Kidney epithelial cell (primary cell): ENCODE measurements at regions not wholly inside any gene's neighbourhood (a gene's known extent, or its start where the extent isn't known, plus 50 kb on each side); places are given as distances from the start of the nearest gene placed in this dataset.

Experiments
- DNase-seq: peaks from one replicate; pipeline ENCODE4 v3.0.0-alpha.2; 2010; ENCODE audit warnings: low read depth
- H3K27me3 ChIP-seq: 2 replicates; pipeline ENCODE4 v1.6.0; 2011; ENCODE audit warnings: low read length; ENCODE audit not compliant: control insufficient read depth, insufficient read depth
- H3K36me3 ChIP-seq: 2 replicates; pipeline ENCODE4 v1.5.1; 2011; ENCODE audit warnings: low read length; ENCODE audit not compliant: control insufficient read depth, insufficient read depth
- H3K4me3 ChIP-seq: 2 replicates; pipeline ENCODE4 v1.5.1; 2011; ENCODE audit warnings: low read depth, mild to moderate bottlenecking, control low read depth, low read length
- CTCF ChIP-seq: IDR thresholded peaks from 2 replicates; pipeline ENCODE4 v1.5.1; 2011; ENCODE audit warnings: mild to moderate bottlenecking, moderate library complexity, low read length, control low read depth, inconsistent platforms; ENCODE audit not compliant: insufficient read depth, poor library complexity, severe bottlenecking

DNA sequence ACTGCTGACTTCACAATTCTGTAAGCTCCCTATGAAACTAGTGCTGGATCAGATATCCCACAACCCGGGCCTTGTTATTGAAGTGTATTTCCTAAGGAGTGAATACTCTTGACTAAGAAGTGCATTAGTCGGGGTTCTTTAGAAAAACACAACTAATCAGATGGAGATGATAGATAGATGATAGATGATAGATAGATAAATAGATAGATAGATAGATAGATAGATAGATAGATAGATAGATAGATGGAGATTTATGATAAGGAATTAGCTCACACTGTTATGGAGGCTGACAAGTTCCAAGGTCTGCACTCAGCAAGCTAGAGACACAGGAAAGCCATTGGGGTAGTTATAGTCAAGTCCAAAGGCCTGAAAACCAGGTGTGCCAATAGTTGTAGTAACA lies 214.6 kb upstream of the COX7C start:
- no peak for DNase-seq
- no peaks in the 10 kb centered on the region for H3K36me3 ChIP-seq
- H3K27me3 ChIP-seq: no peaks in the 10 kb centered on the region
- H3K4me3 ChIP-seq: no peak overlapping the region
- no peak for TF ChIP-seq CTCF

DNA sequence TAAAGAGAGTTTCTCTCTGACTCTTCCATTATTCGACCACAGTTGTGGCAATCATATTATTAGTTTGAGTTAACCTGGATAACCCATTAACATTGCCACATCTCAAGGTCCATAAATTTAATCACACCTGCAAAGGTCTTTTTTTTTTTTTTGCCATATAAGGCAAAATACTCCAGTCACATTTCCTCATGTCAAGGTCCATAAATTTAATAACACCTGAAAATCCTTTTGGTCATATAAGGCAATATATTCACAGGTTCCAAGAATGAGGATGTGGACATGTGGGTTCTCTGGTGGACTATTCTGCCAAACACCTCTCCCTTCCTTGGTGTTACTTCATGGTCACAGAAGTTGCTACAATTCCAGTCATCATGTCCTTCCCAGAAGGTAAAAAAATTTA lies 213.5 kb upstream of the COX7C start:
- Histone ChIP-seq H3K27me3 (no peaks in the 10 kb centered on the region), H3K36me3 (no peaks in the 10 kb centered on the region), H3K4me3 (no peak overlapping the region)
- no peak for DNase-seq
- no peak for TF ChIP-seq CTCF

DNA sequence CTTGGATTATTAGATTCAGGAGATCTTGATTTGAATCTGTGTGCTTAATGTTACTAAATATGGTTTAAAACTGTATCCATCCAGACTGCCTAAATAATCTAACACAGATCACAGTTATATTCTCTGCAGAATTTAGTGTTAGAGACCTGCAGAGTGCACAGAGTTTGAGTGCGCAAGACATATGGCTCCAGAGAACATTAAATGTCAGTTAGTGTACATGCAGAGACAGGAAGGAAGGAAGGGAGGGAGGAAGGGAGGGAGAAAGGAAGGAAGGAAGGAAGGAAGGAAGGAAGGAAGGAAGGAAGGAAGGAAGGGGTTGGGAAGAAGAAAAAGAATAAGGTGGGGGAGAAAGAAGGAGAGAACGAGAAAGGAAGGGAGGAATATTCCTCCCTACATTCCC lies 210.0 kb upstream of the COX7C start:
- H3K27me3 ChIP-seq: no peaks in the 10 kb centered on the region
- no peak for TF ChIP-seq CTCF
- no peaks in the 10 kb centered on the region for H3K36me3 ChIP-seq
- no peak for DNase-seq
- no peak overlapping the region for H3K4me3 ChIP-seq

- no peak for TF ChIP-seq CTCF
- no peaks in the 10 kb centered on the region for H3K36me3 ChIP-seq
- no peaks in the 10 kb centered on the region for H3K27me3 ChIP-seq
- no peak overlapping the region for H3K4me3 ChIP-seq
- DNase-seq: no peak
These were observed 206.1 kb upstream of the COX7C start for GRCh38 chr5:86411596-86411995.

DNA sequence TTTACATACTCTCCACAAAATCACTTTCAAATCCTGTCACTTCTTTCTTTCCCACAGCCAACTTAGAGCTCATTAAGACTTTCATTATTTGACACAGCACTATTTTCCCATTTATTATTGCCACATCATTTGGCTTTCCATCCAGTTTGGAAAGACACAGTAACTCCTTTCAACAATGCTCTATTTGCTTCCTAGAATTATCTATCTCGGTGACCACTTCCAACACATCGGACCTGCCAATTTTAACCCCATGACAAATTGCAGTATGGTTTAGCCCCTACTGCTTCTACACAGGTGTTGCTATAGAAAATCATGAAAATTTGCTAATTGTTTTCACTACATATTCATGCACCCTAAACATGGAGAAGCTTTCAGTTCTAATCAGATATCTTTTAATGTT lies 190.6 kb upstream of the COX7C start:
- TF ChIP-seq CTCF: no peak
- Histone ChIP-seq H3K4me3 (no peak overlapping the region), H3K27me3 (no peaks in the 10 kb centered on the region)

GRCh38 chr5:86439593-86440110 lies 178.1 kb upstream of the COX7C start:
- no peak for TF ChIP-seq CTCF
- no peak for DNase-seq
- no peak overlapping the region for H3K4me3 ChIP-seq
- H3K27me3 ChIP-seq: no peaks in the 10 kb centered on the region
- no peaks in the 10 kb centered on the region for H3K36me3 ChIP-seq

More for the DNA sequence above, 190.6 kb upstream of the COX7C start:
- DNase-seq: no peak
- H3K36me3 ChIP-seq: no peaks in the 10 kb centered on the region
